SJSA1 (cell line): ENCODE measurements at regions not wholly inside any gene's neighbourhood (a gene's known extent, or its start where the extent isn't known, plus 50 kb on each side); places are given as distances from the start of the nearest gene placed in this dataset.

Experiments used
- DNase-seq, 2 experiments: peaks; one replicate each; pipeline ENCODE4 v3.0.0-alpha.2; 2015 to 2020; ENCODE audit warnings: low spot score in 2 of 2, low read depth in 1 of 2
- H3K27ac ChIP-seq: fragments of 250-450 bp; sonication (Bioruptor Pico); 2 replicates; pipeline ENCODE4 v1.5.1; 2020; ENCODE audit warnings: mild to moderate bottlenecking, moderate library complexity
- H3K27me3 ChIP-seq: fragments of 250-450 bp; sonication (Bioruptor Pico); replicated peaks from 2 replicates; pipeline ENCODE4 v1.5.1; 2020; ENCODE audit warnings: mild to moderate bottlenecking, moderate library complexity
- H3K36me3 ChIP-seq: fragments of 250-450 bp; sonication (Bioruptor Pico); 2 replicates; pipeline ENCODE4 v1.5.1; 2020; ENCODE audit warnings: mild to moderate bottlenecking
- H3K4me1 ChIP-seq: fragments of 250-450 bp; sonication (Bioruptor Pico); replicated peaks from 2 replicates; pipeline ENCODE4 v1.6.1; 2021; ENCODE audit warnings: mild to moderate bottlenecking
- H3K4me3 ChIP-seq: fragments of 250-450 bp; sonication (Bioruptor Pico); 2 replicates; pipeline ENCODE4 v1.5.1; 2020; ENCODE audit warnings: mild to moderate bottlenecking
- H3K9me3 ChIP-seq: fragments of 250-450 bp; sonication (Bioruptor Pico); replicated peaks from 2 replicates; pipeline ENCODE4 v1.5.1; 2020; ENCODE audit warnings: mild to moderate bottlenecking

- Histone ChIP-seq H3K4me3 (no peak overlapping the region), H3K27ac (no peak overlapping the region), H3K4me1 (peaks cover 32% of the 10 kb centered on the region), H3K27me3 (no peaks in the 10 kb centered on the region), H3K9me3 (no peaks in the 10 kb centered on the region), H3K36me3 (no peaks in the 10 kb centered on the region)
- DNase-seq, result peak; percentile 52
Measured at GRCh38 chr14:49946320-49947141, 53.6 kb downstream of the ARF6 start.

GRCh38 chr14:49947506-49947905 is 54.6 kb downstream of the ARF6 start:
- no peak overlapping the region for H3K27ac ChIP-seq
- H3K9me3 ChIP-seq, result no peaks in the 10 kb centered on the region
- H3K36me3 ChIP-seq, result no peaks in the 10 kb centered on the region
- no peaks in the 10 kb centered on the region for H3K27me3 ChIP-seq
- DNase-seq, result no peak
- H3K4me3 ChIP-seq, result no peak overlapping the region
- peaks cover 32% of the 10 kb centered on the region for H3K4me1 ChIP-seq

DNA sequence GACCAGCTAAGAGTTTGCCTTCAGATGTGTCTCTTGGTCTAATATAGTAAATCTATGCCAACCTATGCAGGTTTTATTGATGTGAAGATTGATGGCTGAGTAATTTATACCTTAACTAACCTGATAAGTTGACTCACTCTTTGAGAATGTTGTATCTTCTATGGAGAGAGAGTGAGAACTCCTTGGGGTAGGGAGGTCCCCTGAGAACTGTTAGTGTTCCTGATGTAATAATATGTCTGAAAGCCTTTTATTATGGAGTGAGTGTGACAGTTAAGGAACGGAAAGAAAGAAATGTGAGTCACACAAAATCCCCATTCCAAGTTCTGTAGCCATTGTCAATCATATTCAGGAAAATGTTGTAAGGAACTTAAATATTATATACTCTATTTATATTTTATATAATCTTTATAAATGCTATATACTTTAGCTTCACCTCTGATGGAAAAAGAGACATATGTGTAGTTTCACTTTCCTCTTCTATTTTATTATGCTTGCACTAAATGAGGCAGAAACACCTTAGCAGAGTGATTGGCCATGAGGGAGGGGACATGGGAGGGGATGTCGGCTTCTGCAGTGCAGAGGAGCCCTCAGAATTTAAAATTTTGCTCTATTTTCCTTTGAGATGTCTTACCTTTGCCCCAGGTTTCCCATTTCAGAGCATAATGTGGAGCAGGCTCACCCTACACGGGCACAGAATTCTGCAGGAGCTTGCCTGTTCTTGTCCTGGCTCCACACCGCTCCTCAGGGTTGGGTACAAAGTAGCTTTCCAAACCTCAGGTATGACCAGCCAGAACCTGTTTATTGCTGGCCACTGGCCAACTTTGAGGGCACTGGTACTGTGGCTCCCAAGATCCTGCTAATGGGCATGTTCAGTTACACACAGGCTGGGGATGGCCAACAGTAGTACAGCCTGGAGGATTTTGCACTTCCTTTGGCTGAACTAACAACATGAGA is 57.7 kb downstream of the ARF6 start:
- no peak for DNase-seq
- H3K9me3 ChIP-seq, result no peaks in the 10 kb centered on the region
- H3K4me1 ChIP-seq, result peaks cover 32% of the 10 kb centered on the region
- H3K36me3 ChIP-seq, result no peaks in the 10 kb centered on the region
- H3K27ac ChIP-seq, result no peak overlapping the region
- H3K27me3 ChIP-seq, result no peaks in the 10 kb centered on the region
- no peak overlapping the region for H3K4me3 ChIP-seq

- H3K9me3 ChIP-seq, result no peaks in the 10 kb centered on the region
- H3K27me3 ChIP-seq, result no peaks in the 10 kb centered on the region
- DNase-seq, result no peak
- no peak overlapping the region for H3K27ac ChIP-seq
- H3K4me3 ChIP-seq, result no peak overlapping the region
- no peaks in the 10 kb centered on the region for H3K36me3 ChIP-seq
- peaks cover 25% of the 10 kb centered on the region for H3K4me1 ChIP-seq
Measured at GRCh38 chr14:49951229-49951607, 58.3 kb downstream of the ARF6 start.

DNA sequence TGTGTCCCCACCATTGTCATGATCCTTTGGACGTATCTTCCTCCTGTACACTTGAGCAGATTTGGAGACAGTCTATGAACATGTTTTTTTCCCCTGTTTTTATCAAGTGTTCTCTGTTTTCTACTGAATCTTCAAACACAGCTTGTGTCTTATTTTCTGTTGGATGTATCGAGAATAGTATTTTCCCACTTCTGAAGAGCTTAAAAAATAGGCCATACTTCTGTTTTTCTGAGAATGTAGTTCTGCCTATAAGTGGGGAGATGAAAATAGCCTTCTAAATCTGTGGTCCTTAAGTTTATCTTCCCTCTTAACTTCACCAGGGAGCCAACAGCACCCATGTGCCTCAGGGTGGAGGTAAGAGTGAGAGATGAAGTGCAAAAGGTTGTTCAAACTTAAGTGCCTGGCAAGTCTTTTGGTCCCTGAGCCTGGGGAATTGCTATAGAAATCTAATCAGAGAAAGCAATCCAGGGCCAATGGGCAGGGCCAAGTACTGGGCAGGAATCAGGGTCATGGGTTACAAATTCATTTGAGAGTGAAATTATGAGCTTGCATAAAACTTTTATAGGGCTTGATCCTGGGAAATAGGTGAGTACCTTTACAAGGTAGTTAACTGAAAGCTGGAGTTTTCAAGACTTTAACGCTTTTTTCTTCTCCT is 58.9 kb downstream of the ARF6 start:
- H3K4me1 ChIP-seq, result peaks cover 19% of the 10 kb centered on the region
- no peaks in the 10 kb centered on the region for H3K36me3 ChIP-seq
- H3K9me3 ChIP-seq, result no peaks in the 10 kb centered on the region
- DNase-seq, result no peak
- H3K27ac ChIP-seq, result no peak overlapping the region
- H3K4me3 ChIP-seq, result no peak overlapping the region
- no peaks in the 10 kb centered on the region for H3K27me3 ChIP-seq

DNA sequence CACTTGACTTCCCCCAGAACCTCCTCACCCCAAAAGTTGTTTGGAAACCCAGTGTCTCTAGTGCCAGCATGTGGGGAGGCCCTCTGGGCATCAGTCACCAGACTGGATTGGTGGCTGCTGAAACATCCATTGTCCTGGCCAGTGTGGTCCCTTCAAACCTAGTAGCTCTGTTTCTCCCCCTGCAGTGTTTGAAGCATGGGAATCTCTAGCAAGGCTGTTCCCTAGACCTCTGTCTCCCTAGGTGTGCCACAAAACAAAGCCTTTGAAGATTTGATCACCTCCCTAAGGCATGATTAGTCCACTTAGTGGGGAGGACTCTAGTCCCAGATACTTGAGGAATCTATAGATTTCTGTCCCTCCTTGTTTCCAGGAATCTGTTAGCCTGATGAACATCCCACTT is 60.3 kb downstream of the ARF6 start:
- no peaks in the 10 kb centered on the region for H3K27me3 ChIP-seq
- H3K4me1 ChIP-seq, result peaks cover 23% of the 10 kb centered on the region
- no peak overlapping the region for H3K27ac ChIP-seq
- H3K4me3 ChIP-seq, result no peak overlapping the region
- DNase-seq, result no peak
- no peaks in the 10 kb centered on the region for H3K9me3 ChIP-seq
- no peaks in the 10 kb centered on the region for H3K36me3 ChIP-seq

- DNase-seq, result no peak
- Histone ChIP-seq H3K9me3 (no peaks in the 10 kb centered on the region), H3K27ac (no peak overlapping the region), H3K4me3 (no peak overlapping the region), H3K4me1 (peaks cover 23% of the 10 kb centered on the region), H3K27me3 (no peaks in the 10 kb centered on the region), H3K36me3 (no peaks in the 10 kb centered on the region)
Measured at GRCh38 chr14:49954171-49954631, 61.3 kb downstream of the ARF6 start.

DNA sequence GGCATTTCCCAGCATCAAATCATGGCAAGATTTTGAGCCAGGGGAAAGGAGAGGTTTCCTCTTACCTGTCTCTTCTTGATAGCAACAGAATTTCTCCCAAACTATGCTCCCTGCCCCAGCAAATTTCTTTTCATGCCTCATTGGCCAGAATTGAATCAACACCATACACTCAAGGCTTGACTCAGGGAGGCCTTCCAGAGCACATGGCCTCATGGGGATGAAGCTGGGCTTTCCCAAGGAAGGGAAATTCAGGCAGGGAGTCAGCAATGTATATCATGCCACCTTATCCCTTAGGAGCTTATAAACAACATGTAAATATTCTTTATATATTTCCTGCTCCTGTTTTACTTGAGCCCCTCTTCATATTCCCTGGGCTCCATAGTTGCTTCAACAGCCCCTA is 62.1 kb downstream of the ARF6 start:
- Histone ChIP-seq H3K36me3 (no peaks in the 10 kb centered on the region), H3K27me3 (no peaks in the 10 kb centered on the region), H3K9me3 (no peaks in the 10 kb centered on the region), H3K4me3 (no peak overlapping the region), H3K4me1 (peaks cover 23% of the 10 kb centered on the region), H3K27ac (no peak overlapping the region)
- no peak for DNase-seq

- no peak overlapping the region for H3K27ac ChIP-seq
Measured at GRCh38 chr14:49957089-49957852, 64.4 kb downstream of the ARF6 start.

DNA sequence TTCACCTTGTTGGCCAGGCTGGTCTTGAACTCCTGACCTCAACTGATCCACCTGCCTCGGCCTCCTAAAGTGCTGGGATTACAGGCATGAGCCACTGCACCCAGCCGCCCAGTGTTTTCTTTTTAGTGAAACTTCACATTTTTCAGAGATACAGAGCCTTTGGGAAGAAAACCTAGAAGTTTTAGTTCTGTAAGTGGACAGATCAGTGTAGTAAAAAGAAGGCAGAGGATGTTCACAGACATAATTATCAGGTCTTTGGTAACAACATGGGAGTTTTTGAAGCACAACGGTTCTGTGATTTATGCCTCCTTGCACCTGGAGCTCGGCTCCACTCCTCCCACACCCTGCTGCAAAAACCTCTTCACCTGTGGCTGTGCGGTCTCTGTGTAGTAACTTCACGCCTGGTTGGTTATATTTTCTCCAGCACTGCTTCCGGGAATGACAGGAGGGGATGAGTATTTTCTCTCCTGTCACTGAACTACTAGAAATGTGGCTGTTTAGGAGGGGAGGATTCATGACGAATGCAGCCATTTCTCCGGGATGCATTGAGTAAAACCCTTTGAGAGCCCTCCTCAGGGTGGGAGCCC is 67.0 kb downstream of the ARF6 start:
- no peak for DNase-seq
- no peaks in the 10 kb centered on the region for H3K27me3 ChIP-seq
- H3K4me3 ChIP-seq, result no peak overlapping the region
- H3K9me3 ChIP-seq, result no peaks in the 10 kb centered on the region
- no peak overlapping the region for H3K27ac ChIP-seq
- H3K4me1 ChIP-seq, result peaks cover 9% of the 10 kb centered on the region
- H3K36me3 ChIP-seq, result no peaks in the 10 kb centered on the region

More at GRCh38 chr14:49957089-49957852, 64.4 kb downstream of the ARF6 start:
- no peaks in the 10 kb centered on the region for H3K27me3 ChIP-seq
- H3K4me1 ChIP-seq, result peaks cover 11% of the 10 kb centered on the region
- no peak overlapping the region for H3K4me3 ChIP-seq
- H3K9me3 ChIP-seq, result no peaks in the 10 kb centered on the region
- no peaks in the 10 kb centered on the region for H3K36me3 ChIP-seq
- peak in 1 of 2 experiments; percentile 47 for DNase-seq

GRCh38 chr14:49960453-49960852 is 67.6 kb downstream of the ARF6 start:
- peaks cover 9% of the 10 kb centered on the region for H3K4me1 ChIP-seq
- H3K4me3 ChIP-seq, result no peak overlapping the region
- no peak for DNase-seq
- H3K27me3 ChIP-seq, result no peaks in the 10 kb centered on the region
- H3K9me3 ChIP-seq, result no peaks in the 10 kb centered on the region
- H3K36me3 ChIP-seq, result no peaks in the 10 kb centered on the region
- H3K27ac ChIP-seq, result no peak overlapping the region

GRCh38 chr14:49961270-49962222 is 68.7 kb downstream of the ARF6 start:
- no peak overlapping the region for H3K27ac ChIP-seq
- DNase-seq, result no peak

More at GRCh38 chr14:49961270-49962222, 68.7 kb downstream of the ARF6 start:
- Histone ChIP-seq H3K4me1 (peaks cover 17% of the 10 kb centered on the region), H3K9me3 (no peaks in the 10 kb centered on the region), H3K4me3 (no peak overlapping the region), H3K36me3 (no peaks in the 10 kb centered on the region), H3K27me3 (no peaks in the 10 kb centered on the region)
